HG03135 (cell line): ENCODE measurements at regions not wholly inside any gene's neighbourhood (a gene's known extent, or its start where the extent isn't known, plus 50 kb on each side); places are given as distances from the start of the nearest gene placed in this dataset.
"Not testable (repeated sequence)": the region's sequence is repeated elsewhere in the genome, so short reads cannot be mapped to it uniquely, and the experiment has no call there.

Source experiments
- ATAC-seq: cut with Tn5 transposase; IDR thresholded peaks from one replicate; pipeline ENCODE4 v1.9.1; 2021; ENCODE audit warnings: mild to moderate bottlenecking, moderate library complexity; ENCODE audit not compliant: unreplicated experiment

DNA sequence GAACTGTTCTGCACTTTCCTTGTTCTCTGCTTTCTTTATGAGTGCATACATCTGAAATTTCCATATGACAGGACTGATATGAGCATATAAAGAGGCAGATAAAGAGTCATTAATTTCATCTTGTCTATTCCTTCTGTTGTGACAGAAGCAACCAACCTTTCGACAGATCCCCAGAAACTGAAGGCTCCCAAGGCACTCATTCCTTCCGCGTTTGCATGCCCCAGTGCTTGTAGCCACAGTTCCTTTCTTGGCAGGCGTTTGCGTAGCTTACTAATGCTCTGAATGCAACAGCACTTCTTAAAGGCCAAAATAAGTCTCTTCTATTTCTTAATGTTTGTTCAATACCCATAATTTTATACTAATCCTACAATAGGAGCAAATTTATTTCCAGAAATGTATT, 94.0 kb upstream of the TBL1X start:
- no peak for ATAC-seq

DNA sequence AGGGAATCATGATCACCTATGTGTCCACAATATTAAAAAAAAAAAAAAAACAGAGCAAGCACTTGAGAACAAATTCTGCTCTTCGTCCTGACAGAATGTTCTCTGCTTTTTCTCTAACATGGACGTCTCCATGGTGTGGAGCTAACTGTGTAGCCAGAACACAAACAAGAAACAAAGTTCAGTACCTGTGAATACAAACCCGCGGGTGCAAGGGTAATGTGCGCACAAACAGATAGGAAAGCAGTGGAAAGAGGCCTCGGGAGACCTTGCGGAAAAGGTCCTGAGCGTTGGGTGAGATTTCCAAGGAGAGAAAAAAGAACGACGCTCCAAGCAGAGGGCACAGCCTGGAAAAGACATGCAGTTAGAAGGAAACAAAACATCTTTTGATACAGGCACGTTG, 92.0 kb upstream of the TBL1X start:
- no peak for ATAC-seq

GRCh38 chrX:9373789-9374188, 91.1 kb upstream of the TBL1X start:
- ATAC-seq = no peak

DNA sequence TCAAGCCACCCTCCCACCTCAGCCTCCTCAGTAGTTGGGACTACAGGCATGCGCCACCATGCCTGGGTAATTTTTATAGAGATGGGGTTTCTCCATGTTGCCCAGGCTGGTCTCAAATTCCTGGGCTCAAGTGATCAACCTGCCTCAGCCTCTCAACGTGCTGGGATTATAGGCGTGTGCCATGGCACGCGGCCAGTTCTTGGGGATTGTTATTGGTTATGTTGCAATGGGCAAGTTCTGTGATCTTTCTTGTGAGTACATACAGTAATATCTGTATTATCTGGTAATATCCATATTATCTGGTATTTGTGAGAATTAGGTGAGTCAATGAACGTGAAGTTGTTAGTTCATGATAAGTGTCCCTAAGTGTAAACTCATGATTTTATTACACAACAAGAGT, 90.3 kb upstream of the TBL1X start:
- no peak for ATAC-seq

- no peak for ATAC-seq
These were observed 88.7 kb upstream of the TBL1X start for GRCh38 chrX:9376111-9376510.

DNA sequence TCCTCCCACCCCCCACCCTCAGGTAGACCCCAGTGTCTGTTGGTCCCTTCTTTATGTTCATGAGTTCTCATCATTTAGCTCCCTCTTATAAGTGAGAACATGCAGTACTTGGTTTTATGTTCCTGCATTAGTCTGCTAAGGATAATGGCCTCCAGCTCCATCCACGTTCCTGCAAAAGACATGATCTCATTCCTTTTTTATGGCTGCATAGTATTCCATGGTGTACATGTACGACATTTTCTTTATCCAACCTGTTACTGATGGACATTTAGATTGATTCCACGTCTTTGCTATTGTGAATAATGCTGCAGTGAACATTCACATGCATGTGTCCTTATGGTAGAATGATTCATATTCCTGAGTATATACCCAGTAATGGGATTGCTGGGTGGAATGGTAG, 87.6 kb upstream of the TBL1X start:
- ATAC-seq = not testable (repeated sequence)

DNA sequence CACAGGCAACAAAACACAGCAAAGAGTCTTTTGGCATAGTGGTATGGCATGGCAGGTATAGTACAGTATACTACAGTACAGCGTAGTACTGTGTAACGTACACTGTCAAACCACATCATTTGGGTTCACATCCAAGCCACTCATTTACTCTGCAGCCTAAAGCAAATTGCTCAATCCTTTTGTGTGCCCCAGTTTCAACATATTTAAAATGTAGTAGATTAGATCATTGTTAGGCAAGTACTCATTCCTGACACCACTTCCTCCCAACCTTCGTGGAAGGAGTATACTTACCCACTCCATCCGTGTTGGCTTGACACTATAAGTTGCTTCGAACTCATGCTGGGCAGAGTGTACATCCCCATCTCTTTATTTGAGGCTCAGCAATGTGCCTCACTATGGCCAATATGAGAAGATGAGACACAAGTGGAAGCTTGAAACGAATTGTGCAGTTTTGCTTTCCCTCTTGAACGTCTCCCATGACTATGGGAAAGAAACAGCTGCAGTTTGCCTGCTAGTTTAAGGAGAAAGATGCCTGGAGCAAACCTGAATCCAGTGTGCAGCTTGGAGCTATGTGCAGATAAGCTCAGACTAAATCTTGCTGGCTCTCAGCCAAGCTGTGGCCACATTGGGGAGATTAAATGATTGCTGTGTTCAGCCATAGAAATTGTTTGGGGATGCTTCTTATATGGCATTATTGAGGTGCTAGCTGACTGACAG, 85.7 kb upstream of the TBL1X start:
- no peak for ATAC-seq

DNA sequence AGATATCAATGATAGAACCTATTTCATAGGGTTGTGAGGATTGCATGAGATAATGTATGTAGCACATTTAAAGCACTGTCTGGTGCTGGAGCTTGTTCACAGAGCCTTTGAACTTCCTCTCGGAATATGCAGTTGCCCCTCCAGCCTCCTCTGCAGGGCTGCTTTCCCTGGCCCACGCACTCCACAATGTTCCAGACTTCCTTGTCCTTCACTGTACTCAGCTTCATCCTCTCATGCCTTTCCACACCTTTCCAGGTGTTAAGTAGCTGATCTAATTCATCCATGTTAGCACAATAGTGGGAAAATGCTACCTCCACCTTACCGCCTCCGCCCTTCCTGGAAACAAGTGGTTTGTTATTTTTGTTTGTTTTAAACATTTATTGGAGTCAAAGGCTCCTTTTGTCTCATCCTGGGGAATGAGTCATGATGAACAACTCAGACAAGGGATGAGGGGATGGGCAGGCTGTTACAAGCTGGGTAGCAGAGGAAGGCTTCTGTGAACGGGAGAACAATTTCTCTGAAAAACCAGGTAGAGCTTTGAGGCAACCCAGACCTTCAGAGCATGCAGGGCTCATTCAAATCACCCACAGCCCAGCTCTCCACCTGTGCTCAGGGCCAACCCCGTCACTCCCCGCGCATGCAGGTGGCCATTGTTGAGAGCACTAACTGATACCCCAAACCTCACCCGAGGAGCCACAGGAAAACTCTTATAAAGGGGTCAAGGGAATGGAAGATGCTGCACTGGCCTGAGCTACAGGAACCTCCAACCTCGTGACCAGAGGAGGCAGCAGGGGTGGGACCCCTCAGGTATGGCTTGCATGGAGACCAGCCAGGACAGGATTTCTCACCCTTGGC, 84.9 kb upstream of the TBL1X start:
- no peak for ATAC-seq

- ATAC-seq = no peak
These were observed 81.2 kb upstream of the TBL1X start for GRCh38 chrX:9383655-9384054.

- ATAC-seq = no peak
These were observed 76.4 kb upstream of the TBL1X start for GRCh38 chrX:9388450-9388849.

GRCh38 chrX:9390121-9390520, 74.7 kb upstream of the TBL1X start:
- ATAC-seq = no peak

DNA sequence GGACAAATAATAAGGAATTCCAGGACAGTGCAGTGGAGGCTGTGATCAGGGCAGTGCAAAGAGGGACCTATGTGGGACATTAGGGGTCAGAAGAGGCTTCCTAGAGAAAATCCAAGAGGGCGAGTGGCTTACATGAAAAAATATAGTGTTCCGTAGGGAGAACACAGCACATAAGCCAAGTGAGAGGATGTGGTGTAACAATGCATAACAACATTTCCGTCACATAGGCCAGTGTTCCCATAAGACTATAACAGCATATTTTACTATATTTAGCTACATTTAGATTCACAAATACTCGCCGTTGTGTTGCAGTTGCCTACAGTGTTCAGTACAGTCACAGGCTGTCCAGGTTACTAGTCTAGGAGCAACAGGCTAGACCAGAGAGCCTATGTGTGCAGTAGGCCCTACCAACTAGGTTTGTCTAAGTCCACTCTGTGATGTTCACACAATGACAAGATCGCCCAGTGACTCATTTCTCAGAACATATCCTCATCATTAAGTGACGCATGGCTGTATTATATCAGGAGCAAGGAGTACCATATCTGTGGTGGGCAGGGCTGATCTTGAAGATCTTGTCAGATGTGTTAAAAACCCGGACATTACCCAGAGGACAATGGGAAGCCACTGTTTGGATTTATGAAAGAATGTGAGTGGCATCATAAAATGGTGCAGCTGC, 74.0 kb upstream of the TBL1X start:
- ATAC-seq = no peak

GRCh38 chrX:9392445-9392844, 72.4 kb upstream of the TBL1X start:
- no peak for ATAC-seq

DNA sequence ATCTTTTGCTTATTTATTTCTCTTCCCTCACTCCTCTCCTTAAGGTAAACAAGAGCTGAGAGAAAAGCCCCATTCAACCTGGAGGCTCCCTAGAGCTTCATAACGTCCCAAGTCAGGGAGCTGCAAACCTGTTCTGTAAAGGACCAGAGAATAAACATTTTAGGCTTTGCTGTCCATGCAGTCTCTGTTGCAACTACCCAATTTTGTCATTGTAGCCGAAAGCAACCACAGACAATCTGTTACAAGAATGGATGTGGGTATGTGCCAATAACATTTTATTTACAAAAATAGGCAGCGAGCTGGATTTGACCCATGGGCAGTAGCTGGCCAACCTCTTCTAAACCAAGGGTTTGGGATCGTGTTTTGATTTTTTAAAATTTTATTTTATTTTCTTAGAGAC, 71.3 kb upstream of the TBL1X start:
- ATAC-seq = no peak

DNA sequence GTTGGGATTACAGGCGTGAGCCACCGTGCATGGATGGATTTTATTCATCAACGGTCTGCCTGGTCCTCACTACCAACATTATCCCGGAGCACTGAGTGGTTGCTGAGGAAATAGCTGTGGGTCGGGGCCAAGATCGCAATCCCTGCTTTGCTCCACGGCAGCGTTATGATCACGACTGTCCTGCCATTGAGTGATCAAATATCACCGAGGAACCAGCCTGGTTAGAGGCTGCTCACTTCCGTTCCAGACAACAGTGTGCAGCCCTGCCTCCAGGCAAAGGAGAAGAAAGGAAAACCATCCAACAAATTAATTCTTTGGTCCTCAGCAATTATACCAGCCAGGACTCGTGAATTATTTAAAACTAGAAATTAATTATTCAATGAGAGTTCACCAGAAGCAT, 70.6 kb upstream of the TBL1X start:
- no peak for ATAC-seq

DNA sequence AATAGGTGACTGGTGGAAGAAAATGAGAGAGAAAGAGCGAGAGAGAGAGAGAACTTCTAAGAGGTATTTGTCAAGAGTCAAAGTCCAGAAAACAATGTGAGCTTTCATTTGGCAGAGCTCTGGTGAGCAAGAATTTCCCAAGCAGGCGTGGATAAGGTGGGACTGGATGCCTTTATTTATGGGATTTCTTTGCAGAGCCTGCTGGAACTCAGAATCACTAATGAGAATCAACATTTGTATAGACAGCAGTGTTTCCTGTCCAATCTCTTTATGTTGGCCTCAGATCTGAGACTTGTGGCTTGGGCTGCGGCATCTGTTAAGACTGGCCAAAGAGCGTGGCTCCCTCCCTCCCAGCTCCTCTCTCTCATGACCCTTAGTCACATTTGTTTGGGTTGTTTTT, 67.9 kb upstream of the TBL1X start:
- ATAC-seq = no peak

GRCh38 chrX:9401051-9401450, 63.8 kb upstream of the TBL1X start:
- ATAC-seq = no peak

- no peak for ATAC-seq
These were observed 61.5 kb upstream of the TBL1X start for GRCh38 chrX:9403374-9403773.

DNA sequence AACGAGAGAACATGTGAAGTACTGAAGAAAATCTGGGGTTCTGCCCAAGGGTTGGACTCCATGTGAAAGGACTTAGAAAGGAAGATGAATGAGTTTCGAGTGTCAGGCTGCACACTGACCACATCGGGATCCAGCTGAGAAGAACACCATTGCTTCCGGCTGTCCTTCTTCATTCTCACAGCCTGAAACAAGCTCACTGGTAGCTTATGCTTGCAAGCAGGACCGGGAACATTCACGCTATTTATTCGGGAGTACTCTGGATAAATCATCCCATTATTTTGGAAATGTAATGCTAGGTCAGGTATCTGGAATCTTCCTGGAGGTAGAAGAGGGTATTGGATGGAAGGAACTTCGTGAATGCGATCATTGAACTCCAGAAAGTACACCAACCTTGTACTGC, 59.2 kb upstream of the TBL1X start:
- not testable (repeated sequence) for ATAC-seq

DNA sequence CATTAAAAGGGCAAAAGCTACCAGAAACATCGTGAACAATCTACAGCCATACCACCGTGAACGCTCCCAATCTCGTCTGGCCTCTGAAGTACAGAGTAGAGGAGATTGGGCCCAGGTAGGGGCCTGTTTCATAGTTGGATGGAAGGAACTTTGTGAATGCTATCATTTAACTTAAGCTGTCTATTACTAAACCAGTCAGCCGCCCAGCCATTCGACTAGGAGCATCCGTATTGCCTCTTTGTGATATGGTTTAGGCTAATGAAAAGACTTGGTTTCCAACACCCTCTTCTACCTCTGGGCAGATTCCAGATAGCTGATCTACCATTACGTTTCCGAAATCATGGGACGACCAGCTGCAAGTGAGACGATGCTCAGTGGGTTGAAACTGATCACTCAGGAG, 54.0 kb upstream of the TBL1X start:
- ATAC-seq = not testable (repeated sequence)

DNA sequence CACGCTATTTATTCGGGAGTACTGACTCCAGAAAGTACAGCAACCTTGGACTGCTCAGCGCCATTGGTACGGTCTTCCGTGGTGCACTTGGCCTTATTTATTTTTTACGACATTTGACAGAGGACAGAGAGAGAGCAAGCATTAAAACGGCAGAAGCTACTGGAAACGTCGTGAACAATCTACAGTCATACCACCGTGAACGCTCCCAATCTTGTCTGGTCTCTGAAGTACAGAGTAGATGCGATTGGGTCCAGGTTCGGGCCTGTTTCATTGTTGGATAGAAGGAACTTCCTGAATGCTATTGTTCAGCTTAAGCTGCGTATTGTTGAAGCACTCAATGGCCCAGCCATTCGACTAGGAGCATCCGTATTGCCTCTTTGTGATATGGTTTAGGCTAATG, 53.2 kb upstream of the TBL1X start:
- not testable (repeated sequence) for ATAC-seq

DNA sequence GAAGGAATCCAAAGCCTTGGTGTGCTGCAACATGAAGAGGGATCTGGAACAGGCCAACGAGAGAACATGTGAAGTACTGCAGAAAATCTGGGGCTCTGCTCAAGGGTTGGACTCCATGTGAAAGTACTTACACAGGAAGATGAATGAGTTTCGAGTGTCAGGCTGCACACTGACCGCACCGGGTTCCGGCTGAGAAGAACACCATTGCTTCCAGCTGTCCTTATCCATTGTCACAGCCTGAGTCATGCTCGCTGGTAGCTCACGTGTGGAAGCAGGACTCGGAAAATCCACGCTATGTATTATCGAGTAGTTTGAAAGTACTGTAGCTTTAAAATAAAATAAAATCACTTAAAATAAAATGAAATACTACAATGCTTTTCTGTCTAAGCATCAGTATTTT, 50.4 kb upstream of the TBL1X start:
- no peak for ATAC-seq
